Neural progenitor cell (in vitro differentiated cells): ENCODE measurements at regions not wholly inside any gene's neighbourhood (a gene's known extent, or its start where the extent isn't known, plus 50 kb on each side); places are given as distances from the start of the nearest gene placed in this dataset.

Experiments
- DNase-seq: peaks from one replicate; pipeline ENCODE4 v3.0.0-alpha.2; 2016; ENCODE audit warnings: low spot score
- H2AFZ ChIP-seq: fragments of 200-600 bp; sonication (generic); replicated peaks from 2 replicates; pipeline ENCODE4 v1.6.1; 2016; ENCODE audit warnings: antibody characterized with exemption
- H3F3A ChIP-seq: fragments of 200-600 bp; sonication (generic); 2 replicates; pipeline ENCODE4 v1.6.1; 2016; ENCODE audit warnings: antibody characterized with exemption, low read depth
- H3K27ac ChIP-seq: fragments of 200-600 bp; sonication (generic); 2 replicates; pipeline ENCODE4 v1.5.1; 2016; ENCODE audit warnings: mild to moderate bottlenecking
- H3K27me3 ChIP-seq: fragments of 200-600 bp; sonication (generic); 2 replicates; pipeline ENCODE4 v1.6.1; 2016; ENCODE audit warnings: mild to moderate bottlenecking, moderate library complexity
- H3K36me3 ChIP-seq: fragments of 200-600 bp; sonication (generic); 2 replicates; pipeline ENCODE4 v1.5.1; 2016
- H3K4me1 ChIP-seq: fragments of 200-600 bp; sonication (generic); 2 replicates; pipeline ENCODE4 v1.6.1; 2016; ENCODE audit warnings: mixed run types
- H3K4me2 ChIP-seq: fragments of 200-600 bp; sonication (generic); 2 replicates; pipeline ENCODE4 v1.6.1; 2016
- H3K4me3 ChIP-seq: fragments of 200-600 bp; sonication (generic); 2 replicates; pipeline ENCODE4 v1.5.1; 2016
- H3K79me2 ChIP-seq: fragments of 200-600 bp; sonication (generic); 2 replicates; pipeline ENCODE4 v1.6.1; 2016; ENCODE audit warnings: low read depth
- H3K9ac ChIP-seq: fragments of 200-600 bp; sonication (generic); 2 replicates; pipeline ENCODE4 v1.6.1; 2016
- H3K9me3 ChIP-seq: fragments of 200-600 bp; sonication (generic); 2 replicates; pipeline ENCODE4 v1.5.1; 2016; ENCODE audit warnings: low read depth
- H4K20me1 ChIP-seq: fragments of 200-600 bp; sonication (generic); 2 replicates; pipeline ENCODE4 v1.6.1; 2016; ENCODE audit warnings: low read depth
- H3K27ac Mint-ChIP-seq: 3 replicates; pipeline ENCODE4 v1.8.0; 2021; ENCODE audit warnings: mixed read lengths
- H3K27me3 Mint-ChIP-seq: 2 replicates; pipeline ENCODE4 v1.8.0; 2022; ENCODE audit warnings: low read depth, mild to moderate bottlenecking, inconsistent platforms, moderate library complexity, mixed read lengths; ENCODE audit not compliant: insufficient read depth
- H3K36me3 Mint-ChIP-seq: 3 replicates; pipeline ENCODE4 v1.8.0; 2021; ENCODE audit warnings: mixed read lengths
- H3K4me1 Mint-ChIP-seq: 3 replicates; pipeline ENCODE4 v1.8.0; 2021; ENCODE audit warnings: mixed read lengths
- H3K4me3 Mint-ChIP-seq: 3 replicates; pipeline ENCODE4 v1.8.0; 2021; ENCODE audit warnings: mild to moderate bottlenecking, moderate library complexity, mixed read lengths
- H3K9me3 Mint-ChIP-seq: 3 replicates; pipeline ENCODE4 v1.8.0; 2020; ENCODE audit warnings: mixed read lengths
- CTCF ChIP-seq: fragments of 200-600 bp; sonication (generic); IDR thresholded peaks from 2 replicates; pipeline ENCODE4 v1.5.1; 2017; ENCODE audit warnings: antibody characterized with exemption, mild to moderate bottlenecking
- EZH2 ChIP-seq: fragments of 200-600 bp; sonication (generic); IDR thresholded peaks from 2 replicates; pipeline ENCODE4 v1.6.1; 2017; ENCODE audit warnings: antibody characterized with exemption, mild to moderate bottlenecking, moderate library complexity
- EZH2phosphoT487 ChIP-seq: fragments of 200-600 bp; sonication (generic); IDR thresholded peaks from 2 replicates; pipeline ENCODE4 v1.6.1; 2017; ENCODE audit warnings: antibody characterized with exemption

DNA sequence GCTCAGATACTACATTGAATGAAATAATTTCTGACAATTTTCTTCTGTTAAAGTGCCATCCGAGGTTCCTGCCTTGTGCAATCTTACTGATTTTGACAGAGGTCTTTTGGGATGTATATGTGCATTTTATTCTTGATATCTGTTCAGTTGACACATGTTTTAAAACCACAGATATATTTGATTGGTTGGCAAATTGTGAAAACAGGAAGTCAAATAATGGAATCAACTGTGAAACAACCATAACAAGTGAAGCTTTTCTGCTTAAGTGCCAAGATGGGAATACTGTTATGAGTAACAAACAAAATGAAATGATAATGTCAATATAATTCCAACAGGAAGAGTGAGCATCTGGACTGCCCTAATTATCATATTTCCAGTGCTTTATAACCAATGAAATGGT, 84.9 kb upstream of the TET2 start:
- no peaks in the 10 kb centered on the region for H3F3A ChIP-seq
- no peaks in the 10 kb centered on the region for H3K9me3 Mint-ChIP-seq
- peaks cover 3% of the 10 kb centered on the region for H3K4me1 Mint-ChIP-seq
- no peak overlapping the region for H3K9ac ChIP-seq
- H4K20me1 ChIP-seq, result no peaks in the 10 kb centered on the region
- no peaks in the 10 kb centered on the region for H3K79me2 ChIP-seq
- no peak for DNase-seq
- H3K36me3 Mint-ChIP-seq, result no peaks in the 10 kb centered on the region
- no peak overlapping the region for H3K4me3 ChIP-seq
- no peak overlapping the region for H3K27ac Mint-ChIP-seq
- H3K9me3 ChIP-seq, result no peaks in the 10 kb centered on the region
- no peak overlapping the region for H3K4me3 Mint-ChIP-seq
- H3K4me2 ChIP-seq, result no peak overlapping the region
- no peaks in the 10 kb centered on the region for H3K36me3 ChIP-seq
- H2AFZ ChIP-seq, result no peak overlapping the region
- peaks cover 9% of the 10 kb centered on the region for H3K4me1 ChIP-seq
- TF ChIP-seq EZH2phosphoT487 (no peak), EZH2 (no peak), CTCF (no peak)
- H3K27me3 Mint-ChIP-seq, result no peaks in the 10 kb centered on the region
- no peaks in the 10 kb centered on the region for H3K27me3 ChIP-seq
- no peak overlapping the region for H3K27ac ChIP-seq

GRCh38 chr4:105066401-105066800, 80.3 kb upstream of the TET2 start:
- Mint-ChIP-seq H3K36me3 (no peaks in the 10 kb centered on the region), H3K4me3 (no peak overlapping the region), H3K27ac (no peak overlapping the region), H3K27me3 (no peaks in the 10 kb centered on the region), H3K4me1 (peaks cover 10% of the 10 kb centered on the region), H3K9me3 (no peaks in the 10 kb centered on the region)
- TF ChIP-seq CTCF (no peak), EZH2phosphoT487 (no peak), EZH2 (no peak)
- Histone ChIP-seq H3K27ac (no peak overlapping the region), H3K36me3 (no peaks in the 10 kb centered on the region), H3K9ac (no peak overlapping the region), H3K79me2 (no peaks in the 10 kb centered on the region), H3K9me3 (no peaks in the 10 kb centered on the region), H2AFZ (no peak overlapping the region), H3F3A (no peaks in the 10 kb centered on the region), H3K4me3 (no peak overlapping the region), H3K27me3 (no peaks in the 10 kb centered on the region), H3K4me2 (no peak overlapping the region), H3K4me1 (peaks cover 2% of the 10 kb centered on the region), H4K20me1 (no peaks in the 10 kb centered on the region)
- no peak for DNase-seq

DNA sequence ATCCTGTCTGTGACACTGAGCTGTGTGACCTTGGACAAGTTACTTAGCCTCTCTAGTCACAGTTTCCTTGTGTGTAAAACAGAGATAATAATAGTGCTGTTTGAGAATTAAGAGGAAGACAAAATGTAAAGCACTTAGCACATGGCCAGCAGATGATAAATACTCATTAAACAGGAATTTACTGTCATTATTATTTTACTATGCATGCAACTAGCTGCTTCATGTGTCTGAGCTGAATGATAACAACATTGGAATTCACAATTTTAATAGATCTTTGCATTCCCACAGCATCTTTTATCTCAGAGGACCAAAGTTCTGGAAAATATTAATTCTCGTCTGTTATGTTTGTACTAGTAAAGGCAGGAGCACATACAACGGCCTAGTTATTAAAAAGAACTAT, 79.2 kb upstream of the TET2 start:
- no peak overlapping the region for H2AFZ ChIP-seq
- no peak overlapping the region for H3K4me2 ChIP-seq
- H3K36me3 Mint-ChIP-seq, result no peaks in the 10 kb centered on the region
- H3K79me2 ChIP-seq, result no peaks in the 10 kb centered on the region
- no peaks in the 10 kb centered on the region for H3K9me3 Mint-ChIP-seq
- DNase-seq, result no peak
- no peaks in the 10 kb centered on the region for H3K9me3 ChIP-seq
- no peaks in the 10 kb centered on the region for H4K20me1 ChIP-seq
- TF ChIP-seq EZH2 (no peak), CTCF (no peak), EZH2phosphoT487 (no peak)
- H3K4me3 Mint-ChIP-seq, result no peak overlapping the region
- peaks cover 10% of the 10 kb centered on the region for H3K4me1 Mint-ChIP-seq
- no peak overlapping the region for H3K9ac ChIP-seq
- no peak overlapping the region for H3K27ac ChIP-seq
- no peak overlapping the region for H3K27ac Mint-ChIP-seq
- no peaks in the 10 kb centered on the region for H3F3A ChIP-seq
- no peaks in the 10 kb centered on the region for H3K27me3 Mint-ChIP-seq
- no peak overlapping the region for H3K4me3 ChIP-seq
- no peaks in the 10 kb centered on the region for H3K27me3 ChIP-seq
- H3K36me3 ChIP-seq, result no peaks in the 10 kb centered on the region
- H3K4me1 ChIP-seq, result no peaks in the 10 kb centered on the region

DNA sequence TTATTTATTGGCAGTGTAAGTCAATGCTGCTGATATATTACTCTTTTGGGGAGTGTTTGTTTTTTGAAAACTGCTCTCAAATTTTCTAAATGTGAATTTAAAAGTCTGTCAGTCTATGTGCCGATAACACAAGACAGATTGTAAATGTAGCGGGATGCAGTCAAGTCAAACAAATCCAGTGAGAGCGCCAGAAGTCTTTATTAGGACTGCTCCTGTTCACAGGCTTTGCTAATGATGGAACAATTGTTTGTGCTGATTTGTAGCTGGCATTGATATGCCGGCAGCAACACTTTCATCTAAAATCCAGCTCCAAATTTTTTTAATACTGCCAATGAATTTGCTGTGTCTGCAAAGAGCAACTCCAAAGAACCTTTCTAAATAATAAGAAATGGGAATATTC, 78.7 kb upstream of the TET2 start:
- Histone ChIP-seq H3K27me3 (no peaks in the 10 kb centered on the region), H3K4me2 (no peak overlapping the region), H2AFZ (peak overlapping the region; percentile 18), H3K36me3 (no peaks in the 10 kb centered on the region), H3K27ac (no peak overlapping the region), H3K79me2 (no peaks in the 10 kb centered on the region), H4K20me1 (no peaks in the 10 kb centered on the region), H3K9me3 (no peaks in the 10 kb centered on the region), H3K4me1 (no peaks in the 10 kb centered on the region), H3K4me3 (no peak overlapping the region), H3K9ac (no peak overlapping the region), H3F3A (no peaks in the 10 kb centered on the region)
- Mint-ChIP-seq H3K27me3 (no peaks in the 10 kb centered on the region), H3K4me3 (no peak overlapping the region), H3K4me1 (peaks cover 10% of the 10 kb centered on the region), H3K27ac (no peak overlapping the region), H3K9me3 (no peaks in the 10 kb centered on the region), H3K36me3 (no peaks in the 10 kb centered on the region)
- DNase-seq, result no peak
- no peak for TF ChIP-seq CTCF
- no peak for TF ChIP-seq EZH2
- TF ChIP-seq EZH2phosphoT487, result no peak
